Suprapubic skin (tissue), 4 donors: ENCODE measurements at regions not wholly inside any gene's neighbourhood (a gene's known extent, or its start where the extent isn't known, plus 50 kb on each side); places are given as distances from the start of the nearest gene placed in this dataset.

Source experiments
- POLR2A ChIP-seq, 2 donors: fragments of 450-650 bp; IDR thresholded peaks; one replicate each; pipeline ENCODE4 v1.6.1; 2017; ENCODE audit warnings: antibody characterized with exemption in 2 of 2, mild to moderate bottlenecking in 2 of 2, moderate library complexity in 2 of 2
- POLR2AphosphoS5 ChIP-seq, 3 donors: sonication (generic); formaldehyde crosslinking; IDR thresholded peaks; one replicate each; pipeline ENCODE4 v1.6.1; 2017; ENCODE audit warnings: antibody characterized with exemption in 3 of 3
- TF ChIP-seq, protein P1 (sequence below), 2 donors: fragments of 200-600 bp in 1 of 2; fragments of 450-650 bp in 1 of 2; sonication (generic) in 1 of 2; IDR thresholded peaks; one replicate each; pipeline ENCODE4 v1.5.1; 2016 to 2019; ENCODE audit warnings: antibody characterized with exemption in 2 of 2, mild to moderate bottlenecking in 1 of 2, moderate library complexity in 1 of 2

DNA sequence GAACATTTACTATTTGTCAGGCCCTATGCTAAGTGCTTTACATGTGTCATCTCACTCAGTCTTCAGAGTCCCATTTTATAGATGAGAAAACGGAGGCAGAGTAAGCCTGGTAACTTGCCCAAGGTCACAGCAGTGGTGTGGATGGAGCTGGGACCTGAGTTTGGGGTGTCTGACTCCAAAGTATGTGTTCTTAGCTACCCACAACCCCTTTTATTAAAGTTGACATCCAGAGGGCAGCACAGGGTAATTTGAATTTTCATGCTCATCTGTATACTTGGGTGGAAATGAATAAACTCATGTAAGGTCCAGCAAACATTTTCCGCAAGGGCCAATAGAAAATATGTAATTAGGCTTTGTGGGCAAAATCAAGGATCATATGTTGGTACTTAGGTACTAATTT lies 93.4 kb upstream of the SLC25A48 start:
- TF ChIP-seq POLR2A (IDR thresholded peaks at IDR 0.05), result no peak
- TF ChIP-seq, protein P1, sequence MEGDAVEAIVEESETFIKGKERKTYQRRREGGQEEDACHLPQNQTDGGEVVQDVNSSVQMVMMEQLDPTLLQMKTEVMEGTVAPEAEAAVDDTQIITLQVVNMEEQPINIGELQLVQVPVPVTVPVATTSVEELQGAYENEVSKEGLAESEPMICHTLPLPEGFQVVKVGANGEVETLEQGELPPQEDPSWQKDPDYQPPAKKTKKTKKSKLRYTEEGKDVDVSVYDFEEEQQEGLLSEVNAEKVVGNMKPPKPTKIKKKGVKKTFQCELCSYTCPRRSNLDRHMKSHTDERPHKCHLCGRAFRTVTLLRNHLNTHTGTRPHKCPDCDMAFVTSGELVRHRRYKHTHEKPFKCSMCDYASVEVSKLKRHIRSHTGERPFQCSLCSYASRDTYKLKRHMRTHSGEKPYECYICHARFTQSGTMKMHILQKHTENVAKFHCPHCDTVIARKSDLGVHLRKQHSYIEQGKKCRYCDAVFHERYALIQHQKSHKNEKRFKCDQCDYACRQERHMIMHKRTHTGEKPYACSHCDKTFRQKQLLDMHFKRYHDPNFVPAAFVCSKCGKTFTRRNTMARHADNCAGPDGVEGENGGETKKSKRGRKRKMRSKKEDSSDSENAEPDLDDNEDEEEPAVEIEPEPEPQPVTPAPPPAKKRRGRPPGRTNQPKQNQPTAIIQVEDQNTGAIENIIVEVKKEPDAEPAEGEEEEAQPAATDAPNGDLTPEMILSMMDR (IDR thresholded peaks at IDR 0.05), result no peak
- no peak for TF ChIP-seq POLR2AphosphoS5 (IDR thresholded peaks at IDR 0.05)
